Lower leg skin (tissue), 4 donors: ENCODE measurements at regions not wholly inside any gene's neighbourhood (a gene's known extent, or its start where the extent isn't known, plus 50 kb on each side); places are given as distances from the start of the nearest gene placed in this dataset.

ENCODE experiments used
- DNase-seq, 2 donors: peaks; one replicate each; pipeline ENCODE4 v3.0.0-alpha.2; 2019; ENCODE audit warnings: low spot score in 2 of 2
- H3K4me3 ChIP-seq: fragments of 200-600 bp; sonication (generic); 2 replicates; pipeline ENCODE4 v1.5.1; 2017; ENCODE audit warnings: mild to moderate bottlenecking, low read depth; ENCODE audit not compliant: poor library complexity, severe bottlenecking
- POLR2A ChIP-seq, 2 donors: fragments of 450-650 bp; IDR thresholded peaks; one replicate each; pipeline ENCODE4 v1.6.1; 2016 to 2017; ENCODE audit warnings: antibody characterized with exemption in 2 of 2, mild to moderate bottlenecking in 1 of 2, moderate library complexity in 1 of 2
- WGBS, 2 donors: methylation state at CpG; one replicate each; pipeline ENCODE4 v1.1.5; 2018; 5-methylcytosine and 5-hydroxymethylcytosine counted together
- intact Hi-C: fragments of 100-400 bp; cut with DNase I; formaldehyde crosslinking; loops from one replicate; pipeline ENCODE4 v1.15.0; 2023; ENCODE audit warnings: low total_unique reads
- TF ChIP-seq, protein P1 (sequence below), 3 donors: fragments of 450-650 bp; IDR thresholded peaks; one replicate each; pipeline ENCODE4 v1.5.1; 2016; ENCODE audit warnings: antibody characterized with exemption in 3 of 3, mild to moderate bottlenecking in 3 of 3, moderate library complexity in 2 of 3

- WGBS, 2 donors: 40 to 51% methylated on average over 2 of the region's 2 CpGs
- no peak overlapping the region for H3K4me3 ChIP-seq
- no peak for DNase-seq
- intact Hi-C loops: no loop called here
- TF ChIP-seq POLR2A (IDR thresholded peaks at IDR 0.05): no peak
- TF ChIP-seq, protein P1, sequence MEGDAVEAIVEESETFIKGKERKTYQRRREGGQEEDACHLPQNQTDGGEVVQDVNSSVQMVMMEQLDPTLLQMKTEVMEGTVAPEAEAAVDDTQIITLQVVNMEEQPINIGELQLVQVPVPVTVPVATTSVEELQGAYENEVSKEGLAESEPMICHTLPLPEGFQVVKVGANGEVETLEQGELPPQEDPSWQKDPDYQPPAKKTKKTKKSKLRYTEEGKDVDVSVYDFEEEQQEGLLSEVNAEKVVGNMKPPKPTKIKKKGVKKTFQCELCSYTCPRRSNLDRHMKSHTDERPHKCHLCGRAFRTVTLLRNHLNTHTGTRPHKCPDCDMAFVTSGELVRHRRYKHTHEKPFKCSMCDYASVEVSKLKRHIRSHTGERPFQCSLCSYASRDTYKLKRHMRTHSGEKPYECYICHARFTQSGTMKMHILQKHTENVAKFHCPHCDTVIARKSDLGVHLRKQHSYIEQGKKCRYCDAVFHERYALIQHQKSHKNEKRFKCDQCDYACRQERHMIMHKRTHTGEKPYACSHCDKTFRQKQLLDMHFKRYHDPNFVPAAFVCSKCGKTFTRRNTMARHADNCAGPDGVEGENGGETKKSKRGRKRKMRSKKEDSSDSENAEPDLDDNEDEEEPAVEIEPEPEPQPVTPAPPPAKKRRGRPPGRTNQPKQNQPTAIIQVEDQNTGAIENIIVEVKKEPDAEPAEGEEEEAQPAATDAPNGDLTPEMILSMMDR (IDR thresholded peaks at IDR 0.05): no peak
These were observed 116.5 kb upstream of the DLX2 start for GRCh38 chr2:172219201-172219600.

DNA sequence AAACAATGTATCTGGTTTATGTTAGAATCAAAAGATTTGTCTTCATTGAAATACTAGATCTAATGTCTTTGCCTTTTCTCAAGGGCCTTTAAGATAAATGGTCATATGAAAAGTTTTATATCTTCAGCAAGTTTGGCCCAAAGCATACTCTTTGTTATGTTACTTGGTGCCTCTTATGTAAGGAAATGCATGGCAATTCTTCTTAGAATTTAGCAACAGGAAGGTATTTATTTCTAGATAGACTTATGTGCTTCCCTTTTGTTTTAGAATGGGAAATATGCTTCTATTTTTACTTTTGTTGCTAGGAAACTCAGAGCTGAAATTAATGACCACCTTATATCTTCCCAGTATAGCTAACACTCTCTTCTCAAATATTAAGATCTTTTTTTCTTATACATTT is 117.4 kb upstream of the DLX2 start:
- H3K4me3 ChIP-seq: no peak overlapping the region
- no peak for DNase-seq
- TF ChIP-seq, protein P1 (IDR thresholded peaks at IDR 0.05): no peak
- TF ChIP-seq POLR2A (IDR thresholded peaks at IDR 0.05): no peak
- intact Hi-C loops: no loop called here

GRCh38 chr2:172223601-172224054 is 120.9 kb upstream of the DLX2 start:
- WGBS, 2 donors: 31 to 52% methylated on average over 5 of the region's 5 CpGs
- H3K4me3 ChIP-seq: no peak overlapping the region
- intact Hi-C loops: no loop called here
- TF ChIP-seq, protein P1 (IDR thresholded peaks at IDR 0.05): no peak
- no peak for TF ChIP-seq POLR2A (IDR thresholded peaks at IDR 0.05)
- no peak for DNase-seq

GRCh38 chr2:172225786-172226185 is 123.1 kb upstream of the DLX2 start:
- 88% methylated on average over 3 of the region's 3 CpGs for WGBS, 2 donors
- no peak overlapping the region for H3K4me3 ChIP-seq
- intact Hi-C loops: no loop called here
- DNase-seq: peak in 1 of 2 donors; percentile 13
- TF ChIP-seq, protein P1 (IDR thresholded peaks at IDR 0.05): no peak
- TF ChIP-seq POLR2A (IDR thresholded peaks at IDR 0.05): no peak

- 49 to 67% methylated on average over 9 of the region's 9 CpGs for WGBS, 2 donors
- intact Hi-C loops: no loop called here
- H3K4me3 ChIP-seq: no peak overlapping the region
- peak in 1 of 2 donors; percentile 85 for DNase-seq
- TF ChIP-seq POLR2A (IDR thresholded peaks at IDR 0.05): no peak
- TF ChIP-seq, protein P1 (IDR thresholded peaks at IDR 0.05): no peak
These were observed 123.8 kb upstream of the DLX2 start for GRCh38 chr2:172226244-172227061.
